Stimulated activated CD8-positive, alpha-beta memory T cell treated with anti-CD3 and anti-CD28 coated beads, Interleukin-4, amount 100 ng/mL, for 48 hours (primary cell): ENCODE measurements at regions not wholly inside any gene's neighbourhood (a gene's known extent, or its start where the extent isn't known, plus 50 kb on each side); places are given as distances from the start of the nearest gene placed in this dataset.

ENCODE experiments used
- DNase-seq: peaks from one replicate; pipeline ENCODE4 v3.0.0-alpha.2; 2020

GRCh38 chr11:115776916-115777315, 272.7 kb upstream of the CADM1 start:
- DNase-seq = no peak

GRCh38 chr11:115775846-115776245, 271.6 kb upstream of the CADM1 start:
- DNase-seq = no peak

GRCh38 chr11:115774756-115775155, 270.5 kb upstream of the CADM1 start:
- no peak for DNase-seq

- DNase-seq = no peak
These were observed 265.7 kb upstream of the CADM1 start for GRCh38 chr11:115769891-115770290.

GRCh38 chr11:115767883-115768282, 263.7 kb upstream of the CADM1 start:
- DNase-seq = no peak

- DNase-seq = no peak
These were observed 263.0 kb upstream of the CADM1 start for GRCh38 chr11:115767047-115767802.

GRCh38 chr11:115766561-115766960, 262.3 kb upstream of the CADM1 start:
- no peak for DNase-seq

- no peak for DNase-seq
These were observed 261.6 kb upstream of the CADM1 start for GRCh38 chr11:115765803-115766239.

GRCh38 chr11:115764176-115764575, 260.0 kb upstream of the CADM1 start:
- no peak for DNase-seq

- no peak for DNase-seq
These were observed 257.6 kb upstream of the CADM1 start for GRCh38 chr11:115761817-115762216.

GRCh38 chr11:115761348-115761747, 257.1 kb upstream of the CADM1 start:
- DNase-seq = no peak

- no peak for DNase-seq
These were observed 256.5 kb upstream of the CADM1 start for GRCh38 chr11:115760461-115761320.

- no peak for DNase-seq
These were observed 255.6 kb upstream of the CADM1 start for GRCh38 chr11:115759622-115760460.

- no peak for DNase-seq
These were observed 253.8 kb upstream of the CADM1 start for GRCh38 chr11:115758011-115758410.

GRCh38 chr11:115751243-115752015, 247.2 kb upstream of the CADM1 start:
- DNase-seq = no peak

- no peak for DNase-seq
These were observed 241.6 kb upstream of the CADM1 start for GRCh38 chr11:115745610-115746512.

- DNase-seq = no peak
These were observed 240.9 kb upstream of the CADM1 start for GRCh38 chr11:115745066-115745465.

- no peak for DNase-seq
These were observed 239.5 kb upstream of the CADM1 start for GRCh38 chr11:115743719-115744118.

- DNase-seq = no peak
These were observed 237.3 kb upstream of the CADM1 start for GRCh38 chr11:115741376-115742107.

GRCh38 chr11:115740324-115740723, 236.1 kb upstream of the CADM1 start:
- DNase-seq = no peak

- DNase-seq = no peak
These were observed 235.7 kb upstream of the CADM1 start for GRCh38 chr11:115739878-115740277.
